Dendritic cell treated with granulocyte-macrophage colony-stimulating factor and Interleukin-4, amounts not matched to agents 40 ng/mL and 50 ng/mL, for 4 days (primary cell): ENCODE measurements at regions not wholly inside any gene's neighbourhood (a gene's known extent, or its start where the extent isn't known, plus 50 kb on each side); places are given as distances from the start of the nearest gene placed in this dataset.

Source experiments
- H3K27ac Mint-ChIP-seq: one replicate; pipeline ENCODE4 v1.8.0; 2022; ENCODE audit warnings: mild to moderate bottlenecking, mixed read lengths
- H3K27me3 Mint-ChIP-seq: one replicate; pipeline ENCODE4 v1.8.0; 2022; ENCODE audit warnings: mild to moderate bottlenecking, mixed read lengths
- H3K36me3 Mint-ChIP-seq: one replicate; pipeline ENCODE4 v1.8.0; 2022; ENCODE audit warnings: low read depth, mixed read lengths
- H3K4me1 Mint-ChIP-seq: one replicate; pipeline ENCODE4 v1.8.0; 2022; ENCODE audit warnings: low read depth, mixed read lengths
- H3K4me3 Mint-ChIP-seq: one replicate; pipeline ENCODE4 v1.8.0; 2022; ENCODE audit warnings: mild to moderate bottlenecking, moderate library complexity, mixed read lengths
- H3K9me3 Mint-ChIP-seq: one replicate; pipeline ENCODE4 v1.8.0; 2022; ENCODE audit warnings: mixed read lengths
- intact Hi-C: fragments of 100-400 bp; cut with micrococcal nuclease; formaldehyde crosslinking; loops from one replicate; pipeline ENCODE4 v1.15.0; 2022

DNA sequence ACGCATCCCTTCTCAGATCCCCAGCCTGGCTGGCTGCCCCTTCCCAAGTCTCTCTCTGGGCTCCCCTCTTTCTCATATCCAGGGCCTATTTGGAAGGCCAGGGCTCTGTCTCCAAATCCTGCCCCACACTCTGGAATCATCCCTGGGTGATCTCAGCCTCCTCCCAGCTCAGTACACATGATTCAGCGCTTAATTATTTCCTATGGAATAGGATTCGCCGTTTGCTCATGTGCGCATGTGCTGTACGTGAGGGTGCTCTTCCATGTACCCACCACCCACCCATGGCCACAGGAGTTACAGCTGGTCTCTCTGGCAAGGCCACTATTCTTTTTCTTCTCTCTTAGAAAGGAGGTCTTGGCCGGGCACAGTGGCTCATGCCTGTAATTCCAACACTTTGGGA lies 81.7 kb upstream of the FOXP4 start:
- Mint-ChIP-seq H3K27ac (no peak overlapping the region), H3K9me3 (no peaks in the 10 kb centered on the region), H3K4me1 (peaks cover 15% of the 10 kb centered on the region), H3K4me3 (no peak overlapping the region), H3K27me3 (peaks cover 60% of the 10 kb centered on the region), H3K36me3 (no peaks in the 10 kb centered on the region)
- intact Hi-C loops: no loop called here

GRCh38 chr6:41466437-41466990 lies 79.7 kb upstream of the FOXP4 start:
- no peak overlapping the region for H3K27ac Mint-ChIP-seq
- no peaks in the 10 kb centered on the region for H3K36me3 Mint-ChIP-seq
- H3K27me3 Mint-ChIP-seq: peaks cover 73% of the 10 kb centered on the region
- H3K4me1 Mint-ChIP-seq: peaks cover 21% of the 10 kb centered on the region
- H3K9me3 Mint-ChIP-seq: no peaks in the 10 kb centered on the region
- no peak overlapping the region for H3K4me3 Mint-ChIP-seq
- intact Hi-C loops: no loop called here

- Mint-ChIP-seq H3K27me3 (peaks cover 77% of the 10 kb centered on the region), H3K9me3 (no peaks in the 10 kb centered on the region), H3K36me3 (no peaks in the 10 kb centered on the region), H3K4me1 (peaks cover 21% of the 10 kb centered on the region), H3K27ac (no peak overlapping the region), H3K4me3 (no peak overlapping the region)
- intact Hi-C loops: no loop called here
Observed at GRCh38 chr6:41467061-41467460, 79.1 kb upstream of the FOXP4 start.

- Mint-ChIP-seq H3K4me1 (peaks cover 21% of the 10 kb centered on the region), H3K36me3 (no peaks in the 10 kb centered on the region), H3K27ac (no peak overlapping the region), H3K4me3 (no peak overlapping the region), H3K27me3 (peaks cover 78% of the 10 kb centered on the region), H3K9me3 (no peaks in the 10 kb centered on the region)
- intact Hi-C loops: no loop called here
Observed at GRCh38 chr6:41467627-41468404, 78.4 kb upstream of the FOXP4 start.

DNA sequence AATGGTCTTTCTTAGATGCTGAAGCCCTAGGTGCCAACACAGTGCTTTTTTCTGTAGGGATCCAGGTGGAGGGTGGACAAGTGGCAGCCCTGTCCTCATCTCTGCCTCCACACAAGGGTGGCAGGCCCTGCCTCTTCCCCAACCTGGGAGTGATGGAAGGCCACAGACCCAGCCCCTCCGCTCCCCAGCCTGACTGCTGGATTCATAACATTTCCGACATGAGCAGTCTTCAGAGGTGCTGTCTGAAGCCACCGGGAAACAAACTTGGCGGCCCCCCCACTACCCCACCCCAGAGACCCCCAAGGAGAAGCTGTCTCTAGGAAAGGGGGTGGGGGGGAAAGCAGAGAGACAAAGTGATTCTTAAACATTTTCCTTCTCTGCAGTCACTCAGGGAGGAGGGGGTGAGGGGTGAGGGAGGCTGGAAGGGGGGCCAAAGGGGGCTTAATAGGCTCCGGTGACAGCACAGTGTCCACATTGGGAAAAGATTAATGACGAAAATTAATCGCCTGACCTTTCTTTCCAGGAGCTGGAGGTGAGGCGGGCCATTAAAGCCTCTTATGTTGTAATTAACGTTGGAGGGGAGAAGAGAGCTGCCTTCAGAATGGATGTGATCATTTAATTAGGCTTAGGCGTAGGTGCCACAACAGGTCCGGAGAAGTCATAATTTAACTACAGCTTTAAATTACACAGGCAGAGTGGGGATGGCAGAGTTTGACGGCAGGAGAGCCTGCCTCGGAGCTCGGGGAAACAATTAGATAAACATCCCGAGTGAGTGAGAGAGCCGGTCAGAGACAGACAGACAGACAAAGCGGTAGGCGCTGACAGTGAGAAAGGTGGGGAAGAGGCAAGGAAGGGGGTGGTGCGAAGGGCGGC lies 76.8 kb upstream of the FOXP4 start:
- H3K27me3 Mint-ChIP-seq: peaks cover 78% of the 10 kb centered on the region

GRCh38 chr6:41470029-41470330 lies 76.2 kb upstream of the FOXP4 start:
- Mint-ChIP-seq H3K36me3 (no peaks in the 10 kb centered on the region), H3K27me3 (peaks cover 75% of the 10 kb centered on the region), H3K27ac (no peak overlapping the region), H3K4me3 (no peak overlapping the region), H3K9me3 (no peaks in the 10 kb centered on the region), H3K4me1 (peaks cover 15% of the 10 kb centered on the region)
- intact Hi-C loops: no loop called here

More for the DNA sequence above, 76.8 kb upstream of the FOXP4 start:
- intact Hi-C loops: no loop called here
- Mint-ChIP-seq H3K4me1 (peaks cover 15% of the 10 kb centered on the region), H3K4me3 (no peak overlapping the region), H3K36me3 (no peaks in the 10 kb centered on the region), H3K9me3 (no peaks in the 10 kb centered on the region), H3K27ac (no peak overlapping the region)

GRCh38 chr6:41470331-41471063 lies 75.7 kb upstream of the FOXP4 start:
- H3K27me3 Mint-ChIP-seq: peaks cover 75% of the 10 kb centered on the region
- H3K9me3 Mint-ChIP-seq: no peaks in the 10 kb centered on the region
- H3K4me1 Mint-ChIP-seq: peaks cover 15% of the 10 kb centered on the region
- H3K4me3 Mint-ChIP-seq: no peak overlapping the region
- intact Hi-C loops: no loop called here
- H3K27ac Mint-ChIP-seq: no peak overlapping the region
- H3K36me3 Mint-ChIP-seq: no peaks in the 10 kb centered on the region

- Mint-ChIP-seq H3K27me3 (peaks cover 73% of the 10 kb centered on the region), H3K36me3 (no peaks in the 10 kb centered on the region), H3K27ac (no peak overlapping the region), H3K4me1 (peaks cover 13% of the 10 kb centered on the region), H3K4me3 (no peak overlapping the region), H3K9me3 (no peaks in the 10 kb centered on the region)
- intact Hi-C loops: no loop called here
Observed at GRCh38 chr6:41471064-41471895, 74.9 kb upstream of the FOXP4 start.

DNA sequence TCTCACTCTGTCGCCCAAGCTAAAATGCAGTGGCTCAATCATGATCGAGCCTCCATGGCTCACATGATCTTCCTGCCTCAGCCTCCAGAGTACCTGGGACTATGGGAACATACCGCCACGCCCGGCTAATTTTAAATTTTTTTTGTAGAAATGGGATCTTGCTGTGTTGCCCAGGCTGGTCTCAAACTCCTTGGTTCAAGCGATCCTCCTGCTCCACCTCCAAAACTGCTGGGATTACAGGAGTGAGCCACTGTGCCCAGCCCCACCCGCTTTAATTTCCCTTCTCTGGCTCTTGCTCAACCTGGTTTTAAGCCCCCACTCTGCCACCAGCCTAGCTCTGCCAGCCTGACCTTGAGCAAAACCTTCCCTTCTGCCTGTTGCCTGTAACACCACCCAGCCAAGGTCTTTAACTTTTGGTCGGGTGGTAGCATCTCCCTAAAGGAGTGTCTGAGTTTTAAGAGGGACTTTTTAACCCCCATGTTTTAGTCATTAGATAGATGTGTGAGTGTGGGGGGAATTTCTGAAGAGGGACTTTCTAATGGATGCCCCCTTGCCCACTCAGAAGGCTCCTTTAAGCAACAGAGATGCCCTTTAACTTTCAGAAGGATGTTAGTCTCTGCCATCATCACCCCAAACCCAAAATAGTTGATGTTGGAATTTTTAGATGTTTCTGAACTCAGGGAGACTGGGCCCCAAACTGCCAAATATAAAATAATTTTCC lies 71.8 kb upstream of the FOXP4 start:
- no peaks in the 10 kb centered on the region for H3K9me3 Mint-ChIP-seq
- H3K4me3 Mint-ChIP-seq: no peak overlapping the region
- H3K4me1 Mint-ChIP-seq: peaks cover 6% of the 10 kb centered on the region
- no peaks in the 10 kb centered on the region for H3K36me3 Mint-ChIP-seq
- H3K27me3 Mint-ChIP-seq: peaks cover 67% of the 10 kb centered on the region
- intact Hi-C loops: no loop called here
- H3K27ac Mint-ChIP-seq: no peak overlapping the region

GRCh38 chr6:41475164-41475563 lies 71.0 kb upstream of the FOXP4 start:
- H3K27ac Mint-ChIP-seq: no peak overlapping the region
- H3K9me3 Mint-ChIP-seq: no peaks in the 10 kb centered on the region
- intact Hi-C loops: no loop called here
- H3K36me3 Mint-ChIP-seq: no peaks in the 10 kb centered on the region
- no peaks in the 10 kb centered on the region for H3K4me1 Mint-ChIP-seq
- H3K27me3 Mint-ChIP-seq: peaks cover 64% of the 10 kb centered on the region
- H3K4me3 Mint-ChIP-seq: no peak overlapping the region

- Mint-ChIP-seq H3K9me3 (no peaks in the 10 kb centered on the region), H3K4me3 (no peak overlapping the region), H3K27me3 (peaks cover 61% of the 10 kb centered on the region), H3K27ac (no peak overlapping the region), H3K36me3 (no peaks in the 10 kb centered on the region), H3K4me1 (no peaks in the 10 kb centered on the region)
- intact Hi-C loops: no loop called here
Observed at GRCh38 chr6:41475737-41476357, 70.3 kb upstream of the FOXP4 start.

DNA sequence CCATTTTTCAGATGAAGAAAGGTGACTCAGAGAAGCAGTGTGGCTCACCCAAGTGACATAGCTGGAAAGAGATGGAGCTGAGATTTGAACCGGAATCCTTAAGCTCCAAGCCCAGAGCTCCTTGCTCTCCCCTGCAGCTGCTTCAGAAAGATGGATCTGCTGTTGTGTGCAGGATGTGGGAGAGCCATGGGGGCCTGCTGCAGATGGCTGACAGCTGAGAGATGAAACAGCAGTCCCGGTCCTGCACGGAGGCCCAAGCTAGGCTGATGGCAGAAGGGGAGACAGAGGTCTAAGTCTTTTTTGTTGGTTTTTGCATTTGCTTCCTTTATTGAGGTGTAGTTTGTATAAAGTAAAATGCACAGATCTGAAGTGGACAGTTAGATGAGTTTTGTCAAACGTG lies 69.8 kb upstream of the FOXP4 start:
- H3K9me3 Mint-ChIP-seq: no peaks in the 10 kb centered on the region
- no peaks in the 10 kb centered on the region for H3K36me3 Mint-ChIP-seq
- intact Hi-C loops: no loop called here
- no peak overlapping the region for H3K27ac Mint-ChIP-seq
- no peak overlapping the region for H3K4me3 Mint-ChIP-seq
- peaks cover 56% of the 10 kb centered on the region for H3K27me3 Mint-ChIP-seq
- no peaks in the 10 kb centered on the region for H3K4me1 Mint-ChIP-seq
